H9 (cell line): ENCODE measurements at regions not wholly inside any gene's neighbourhood (a gene's known extent, or its start where the extent isn't known, plus 50 kb on each side); places are given as distances from the start of the nearest gene placed in this dataset.

ENCODE experiments used
- DNase-seq: peaks from one replicate; pipeline ENCODE4 v3.0.0-alpha.2; 2017
- H2AFZ ChIP-seq: one replicate; pipeline ENCODE4 v1.6.1; 2013; ENCODE audit warnings: mild to moderate bottlenecking, low read length, control low read depth, moderate library complexity
- H2AK5ac ChIP-seq: 2 replicates; pipeline ENCODE4 v1.6.1; 2013; ENCODE audit warnings: low read length, control low read depth, mixed read lengths; ENCODE audit not compliant: insufficient read length
- H2BK120ac ChIP-seq: one replicate; pipeline ENCODE4 v1.6.1; 2013; ENCODE audit warnings: low read depth, mild to moderate bottlenecking, low read length, control low read depth, inconsistent platforms; ENCODE audit not compliant: poor library complexity, severe bottlenecking
- H2BK12ac ChIP-seq: 2 replicates; pipeline ENCODE4 v1.6.1; 2013; ENCODE audit warnings: low read length, control low read depth, mixed read lengths, low read depth; ENCODE audit not compliant: insufficient read length
- H2BK15ac ChIP-seq: 2 replicates; pipeline ENCODE4 v1.6.1; 2013; ENCODE audit warnings: low read depth, low read length, control low read depth
- H2BK20ac ChIP-seq: one replicate; pipeline ENCODE4 v1.6.1; 2013; ENCODE audit warnings: low read depth, mild to moderate bottlenecking, low read length, control low read depth, inconsistent platforms; ENCODE audit not compliant: poor library complexity, severe bottlenecking
- H2BK5ac ChIP-seq: 2 replicates; pipeline ENCODE4 v1.6.1; 2013; ENCODE audit warnings: low read length, control low read depth, mixed read lengths; ENCODE audit not compliant: insufficient read length
- H3K14ac ChIP-seq: 2 replicates; pipeline ENCODE4 v1.6.1; 2013; ENCODE audit warnings: low read length, control low read depth; ENCODE audit not compliant: insufficient read depth
- H3K18ac ChIP-seq: 2 replicates; pipeline ENCODE4 v1.6.1; 2013; ENCODE audit warnings: low read depth, mild to moderate bottlenecking, mixed read lengths, low read length, control low read depth; ENCODE audit not compliant: insufficient read length
- H3K23ac ChIP-seq: 2 replicates; pipeline ENCODE4 v1.6.1; 2013; ENCODE audit warnings: low read length, control low read depth, mixed read lengths, low read depth; ENCODE audit not compliant: insufficient read length
- H3K23me2 ChIP-seq: 2 replicates; pipeline ENCODE4 v1.6.1; 2013; ENCODE audit warnings: low read depth, mild to moderate bottlenecking, mixed read lengths, low read length, control low read depth; ENCODE audit not compliant: insufficient read length, poor library complexity, severe bottlenecking
- H3K27ac ChIP-seq: 2 replicates; pipeline ENCODE4 v1.5.1; 2013; ENCODE audit warnings: low read length, control low read depth, mixed read lengths, low read depth; ENCODE audit not compliant: insufficient read length
- H3K27me3 ChIP-seq: 2 replicates; pipeline ENCODE4 v1.6.1; 2013; ENCODE audit warnings: low read length, control low read depth, inconsistent platforms; ENCODE audit not compliant: insufficient read depth
- H3K4ac ChIP-seq: 2 replicates; pipeline ENCODE4 v1.6.1; 2013; ENCODE audit warnings: low read depth, mild to moderate bottlenecking, control low read depth, inconsistent platforms, low read length, moderate library complexity
- H3K4me1 ChIP-seq: 2 replicates; pipeline ENCODE4 v1.6.1; 2013; ENCODE audit warnings: low read length, control low read depth, inconsistent platforms; ENCODE audit not compliant: insufficient read depth
- H3K4me2 ChIP-seq: 2 replicates; pipeline ENCODE4 v1.6.1; 2013; ENCODE audit warnings: low read length, control low read depth, mixed read lengths; ENCODE audit not compliant: insufficient read length, insufficient read depth
- H3K56ac ChIP-seq: 2 replicates; pipeline ENCODE4 v1.6.1; 2013; ENCODE audit warnings: low read depth, mild to moderate bottlenecking, mixed read lengths, low read length, control low read depth; ENCODE audit not compliant: insufficient read length
- H3K79me1 ChIP-seq: 2 replicates; pipeline ENCODE4 v1.6.1; 2013; ENCODE audit warnings: low read depth, mild to moderate bottlenecking, moderate library complexity, low read length, control low read depth, inconsistent platforms; ENCODE audit not compliant: insufficient read depth, poor library complexity, severe bottlenecking
- H3K79me2 ChIP-seq: 2 replicates; pipeline ENCODE4 v1.6.1; 2013; ENCODE audit warnings: low read length, control low read depth, inconsistent platforms; ENCODE audit not compliant: insufficient read depth
- H3K9ac ChIP-seq: 2 replicates; pipeline ENCODE4 v1.6.1; 2013; ENCODE audit warnings: low read length, control low read depth, mixed read lengths; ENCODE audit not compliant: insufficient read length; ENCODE audit errors: extremely low read depth
- H3K9me3 ChIP-seq: one replicate; pipeline ENCODE4 v1.6.1; 2013; ENCODE audit warnings: low read depth, low read length, inconsistent platforms; ENCODE audit not compliant: control insufficient read depth
- H3T11ph ChIP-seq: one replicate; pipeline ENCODE4 v1.6.1; 2013; ENCODE audit warnings: mild to moderate bottlenecking, low read length, control low read depth, inconsistent platforms
- H4K20me1 ChIP-seq: one replicate; pipeline ENCODE4 v1.6.1; 2013; ENCODE audit not compliant: control insufficient read depth, insufficient read length, insufficient read depth
- H4K5ac ChIP-seq: 2 replicates; pipeline ENCODE4 v1.6.1; 2013; ENCODE audit warnings: low read depth, mild to moderate bottlenecking, mixed read lengths, low read length, control low read depth; ENCODE audit not compliant: insufficient read length
- H4K8ac ChIP-seq: replicated peaks from 2 replicates; pipeline ENCODE4 v1.6.1; 2013; ENCODE audit warnings: low read length, control low read depth, mixed read lengths, low read depth; ENCODE audit not compliant: insufficient read length
- H4K91ac ChIP-seq: 2 replicates; pipeline ENCODE4 v1.6.1; 2013; ENCODE audit warnings: low read depth, mild to moderate bottlenecking, moderate library complexity, mixed read lengths, low read length, control low read depth; ENCODE audit not compliant: insufficient read length
- H3K27ac Mint-ChIP-seq, 3 experiments: 2 replicates in 2 of 3; 3 replicates in 1 of 3; pipeline ENCODE4 v1.8.0; 2020 to 2021; ENCODE audit warnings: mixed read lengths in 3 of 3, mild to moderate bottlenecking in 1 of 3, moderate library complexity in 1 of 3
- H3K27me3 Mint-ChIP-seq: 2 replicates; pipeline ENCODE4 v1.8.0; 2021; ENCODE audit warnings: low read depth, mild to moderate bottlenecking, moderate library complexity, mixed read lengths
- H3K36me3 Mint-ChIP-seq, 3 experiments: 2 replicates in 2 of 3; 3 replicates in 1 of 3; pipeline ENCODE4 v1.8.0; 2020 to 2021; ENCODE audit warnings: low read depth in 3 of 3, mixed read lengths in 3 of 3; ENCODE audit not compliant: insufficient read depth in 1 of 3
- H3K4me1 Mint-ChIP-seq, 2 experiments: 2 replicates each; pipeline ENCODE4 v1.8.0; 2020; ENCODE audit warnings: mixed read lengths in 2 of 2
- H3K4me3 Mint-ChIP-seq, 2 experiments: 2 replicates in 1 of 2; 3 replicates in 1 of 2; pipeline ENCODE4 v1.8.0; 2020 to 2021; ENCODE audit warnings: mild to moderate bottlenecking in 2 of 2, mixed read lengths in 2 of 2, moderate library complexity in 1 of 2
- H3K9me3 Mint-ChIP-seq, 2 experiments: 2 replicates in 1 of 2; 3 replicates in 1 of 2; pipeline ENCODE4 v1.8.0; 2020; ENCODE audit warnings: mild to moderate bottlenecking in 2 of 2, mixed read lengths in 2 of 2, moderate library complexity in 1 of 2
- WGBS: extraction: QIAGEN DNeasy Blood & Tissue Kit; methylation state at CpG from one replicate; pipeline ENCODE4 v1.1.7; 2013; ENCODE audit warnings: missing lambda C conversion rate, low lambda C conversion rate, mixed read lengths; ENCODE audit not compliant: insufficient read length; ENCODE audit errors: extremely low coverage; 5-methylcytosine and 5-hydroxymethylcytosine counted together
- TF ChIP-seq, protein P1 (sequence below): fragments of 200-600 bp; sonication (generic); conservative IDR thresholded peaks from 3 replicates; pipeline ENCODE4 v1.8.0; 2021; ENCODE audit warnings: antibody characterized with exemption, mild to moderate bottlenecking

DNA sequence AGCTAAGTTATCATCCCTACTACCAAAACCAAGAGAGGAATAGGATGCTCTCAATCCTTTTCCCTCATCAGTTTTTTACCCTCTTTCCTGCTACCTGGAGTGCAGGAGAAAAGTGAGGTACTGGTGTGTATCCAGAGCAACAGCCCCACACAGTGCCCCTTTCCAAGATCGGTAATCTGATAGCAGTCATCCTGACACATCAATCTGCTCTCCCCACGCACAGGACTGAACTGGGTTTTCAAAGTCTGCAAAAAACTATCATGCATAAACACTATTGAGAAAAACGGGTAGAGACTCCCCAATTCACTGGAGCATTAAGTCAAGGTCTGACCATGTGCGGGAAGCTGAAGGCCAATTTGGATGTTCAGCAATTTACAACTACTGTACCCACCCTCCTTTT lies 284.8 kb downstream of the RBM26 start:
- Histone ChIP-seq H3K18ac (no peak overlapping the region), H2BK15ac (no peak overlapping the region), H3T11ph (no peak overlapping the region), H3K79me2 (no peaks in the 10 kb centered on the region), H4K8ac (no peak overlapping the region), H3K4me1 (no peaks in the 10 kb centered on the region; the same call in 1 of the 2 replicates), H2BK120ac (no peak overlapping the region), H3K79me1 (no peaks in the 10 kb centered on the region), H3K56ac (no peak overlapping the region), H3K4ac (no peak overlapping the region), H3K14ac (no peak overlapping the region), H3K9ac (no peak overlapping the region), H2BK5ac (no peak overlapping the region), H4K91ac (no peak overlapping the region), H4K20me1 (no peaks in the 10 kb centered on the region), H3K4me2 (no peak overlapping the region), H3K23ac (no peak overlapping the region), H2AK5ac (no peak overlapping the region), H3K9me3 (no peaks in the 10 kb centered on the region), H2AFZ (no peak overlapping the region), H2BK12ac (no peak overlapping the region), H2BK20ac (no peak overlapping the region), H3K23me2 (no peaks in the 10 kb centered on the region), H3K27ac (no peak overlapping the region), H3K27me3 (no peaks in the 10 kb centered on the region), H4K5ac (no peak overlapping the region)
- peaks cover 5 to 6% of the 10 kb centered on the region in 2 experiments for H3K4me1 Mint-ChIP-seq
- H3K4me3 Mint-ChIP-seq: no peak overlapping the region
- WGBS: no CpG with 5 or more reads among the region's 4 CpGs
- TF ChIP-seq, protein P1, sequence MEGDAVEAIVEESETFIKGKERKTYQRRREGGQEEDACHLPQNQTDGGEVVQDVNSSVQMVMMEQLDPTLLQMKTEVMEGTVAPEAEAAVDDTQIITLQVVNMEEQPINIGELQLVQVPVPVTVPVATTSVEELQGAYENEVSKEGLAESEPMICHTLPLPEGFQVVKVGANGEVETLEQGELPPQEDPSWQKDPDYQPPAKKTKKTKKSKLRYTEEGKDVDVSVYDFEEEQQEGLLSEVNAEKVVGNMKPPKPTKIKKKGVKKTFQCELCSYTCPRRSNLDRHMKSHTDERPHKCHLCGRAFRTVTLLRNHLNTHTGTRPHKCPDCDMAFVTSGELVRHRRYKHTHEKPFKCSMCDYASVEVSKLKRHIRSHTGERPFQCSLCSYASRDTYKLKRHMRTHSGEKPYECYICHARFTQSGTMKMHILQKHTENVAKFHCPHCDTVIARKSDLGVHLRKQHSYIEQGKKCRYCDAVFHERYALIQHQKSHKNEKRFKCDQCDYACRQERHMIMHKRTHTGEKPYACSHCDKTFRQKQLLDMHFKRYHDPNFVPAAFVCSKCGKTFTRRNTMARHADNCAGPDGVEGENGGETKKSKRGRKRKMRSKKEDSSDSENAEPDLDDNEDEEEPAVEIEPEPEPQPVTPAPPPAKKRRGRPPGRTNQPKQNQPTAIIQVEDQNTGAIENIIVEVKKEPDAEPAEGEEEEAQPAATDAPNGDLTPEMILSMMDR: no peak
- no peak overlapping the region for H3K27ac Mint-ChIP-seq
- DNase-seq: no peak
- H3K36me3 Mint-ChIP-seq: no peaks in the 10 kb centered on the region
- no peaks in the 10 kb centered on the region for H3K9me3 Mint-ChIP-seq
- no peaks in the 10 kb centered on the region for H3K27me3 Mint-ChIP-seq
